ENCODE measurements at regions not wholly inside any gene's neighbourhood (a gene's known extent, or its start where the extent isn't known, plus 50 kb on each side); places are given as distances from the start of the nearest gene placed in this dataset.

GRCh38 chr1:193340331-193340730 lies 153.9 kb upstream of the B3GALT2 start:
- DNase-seq (ENCODE audit: low read depth) = no peak

GRCh38 chr1:193339401-193339800 lies 153.0 kb upstream of the B3GALT2 start:
- DNase-seq (ENCODE audit: low read depth) = no peak

- DNase-seq (ENCODE audit: low read depth) = no peak
Observed at GRCh38 chr1:193338194-193338593, 151.8 kb upstream of the B3GALT2 start.

- DNase-seq (ENCODE audit: low read depth) = peak; percentile 45
Observed at GRCh38 chr1:193335806-193336428, 149.5 kb upstream of the B3GALT2 start.

GRCh38 chr1:193333166-193333565 lies 146.8 kb upstream of the B3GALT2 start:
- DNase-seq (ENCODE audit: low read depth) = no peak

GRCh38 chr1:193326296-193326695 lies 139.9 kb upstream of the B3GALT2 start:
- DNase-seq (ENCODE audit: low read depth) = no peak

GRCh38 chr1:193325771-193326170 lies 139.4 kb upstream of the B3GALT2 start:
- no peak for DNase-seq (ENCODE audit: low read depth)

GRCh38 chr1:193325042-193325441 lies 138.6 kb upstream of the B3GALT2 start:
- DNase-seq (ENCODE audit: low read depth) = no peak

GRCh38 chr1:193322211-193322610 lies 135.8 kb upstream of the B3GALT2 start:
- DNase-seq (ENCODE audit: low read depth) = peak; percentile 53

- no peak for DNase-seq (ENCODE audit: low read depth)
Observed at GRCh38 chr1:193321242-193321840, 134.9 kb upstream of the B3GALT2 start.

- DNase-seq (ENCODE audit: low read depth) = no peak
Observed at GRCh38 chr1:193320270-193320669, 133.9 kb upstream of the B3GALT2 start.

- DNase-seq (ENCODE audit: low read depth) = no peak
Observed at GRCh38 chr1:193318347-193318746, 131.9 kb upstream of the B3GALT2 start.

GRCh38 chr1:193313354-193314140 lies 127.1 kb upstream of the B3GALT2 start:
- DNase-seq (ENCODE audit: low read depth) = no peak

GRCh38 chr1:193312432-193312831 lies 126.0 kb upstream of the B3GALT2 start:
- DNase-seq (ENCODE audit: low read depth) = no peak

GRCh38 chr1:193311226-193311948 lies 125.0 kb upstream of the B3GALT2 start:
- DNase-seq (ENCODE audit: low read depth) = no peak

- DNase-seq (ENCODE audit: low read depth) = no peak
Observed at GRCh38 chr1:193310564-193310963, 124.2 kb upstream of the B3GALT2 start.

- DNase-seq (ENCODE audit: low read depth) = no peak
Observed at GRCh38 chr1:193309936-193310475, 123.6 kb upstream of the B3GALT2 start.

GRCh38 chr1:193308438-193308837 lies 122.0 kb upstream of the B3GALT2 start:
- no peak for DNase-seq (ENCODE audit: low read depth)

GRCh38 chr1:193306430-193306829 lies 120.0 kb upstream of the B3GALT2 start:
- no peak for DNase-seq (ENCODE audit: low read depth)
